ENCODE measurements at regions not wholly inside any gene's neighbourhood (a gene's known extent, or its start where the extent isn't known, plus 50 kb on each side); places are given as distances from the start of the nearest gene placed in this dataset.
A peak's percentile ranks its signal among the peaks of the same experiment; 100 is the strongest.
"Not testable (repeated sequence)": the region's sequence is repeated elsewhere in the genome, so short reads cannot be mapped to it uniquely, and the experiment has no call there.

DNA sequence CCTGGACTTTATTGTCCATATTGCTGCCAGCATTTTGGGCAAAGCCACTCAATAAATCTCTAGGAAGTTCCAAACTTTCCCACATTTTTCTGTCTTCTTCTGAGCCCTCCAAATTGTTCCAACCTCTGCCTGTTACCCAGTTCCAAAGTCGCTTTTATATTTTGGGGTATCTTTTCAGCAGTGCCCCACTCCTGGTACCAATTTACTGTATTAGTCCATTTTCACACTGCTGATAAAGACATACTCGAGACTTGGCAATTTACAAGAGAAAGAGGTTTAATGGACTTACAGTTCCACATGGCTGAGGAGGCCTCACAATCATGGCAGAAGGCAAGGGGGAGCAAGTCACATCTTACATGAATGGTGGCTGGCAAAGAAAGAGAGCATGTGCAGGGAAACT is 53.4 kb downstream of the AHSP start:
- H3K9me3 ChIP-seq (ENCODE audit: insufficient read depth, low read length) = peaks cover 47% of the 10 kb centered on the region
- H3K4me1 ChIP-seq (ENCODE audit: insufficient read depth, insufficient read length); H3K9ac ChIP-seq (ENCODE audit: insufficient read length, low read depth); H3K4me3 ChIP-seq (ENCODE audit: insufficient read length, low read depth); H3K36me3 ChIP-seq (ENCODE audit: insufficient read depth, insufficient read length, low read length); DNase-seq (ENCODE audit: low read depth, low spot score); H3K27me3 ChIP-seq (ENCODE audit: insufficient read depth, insufficient read length): not testable (repeated sequence)

- TF ChIP-seq ZNF274 (IDR thresholded peaks at IDR 0.05; ENCODE audit: low read depth, low read length) = peak; percentile 83
- not testable (repeated sequence) for H3K27me3 ChIP-seq (ENCODE audit: insufficient read depth, insufficient read length); H3K4me3 ChIP-seq (ENCODE audit: insufficient read length, low read depth); H3K36me3 ChIP-seq (ENCODE audit: insufficient read depth, insufficient read length, low read length); DNase-seq (ENCODE audit: low read depth, low spot score); H3K4me1 ChIP-seq (ENCODE audit: insufficient read depth, insufficient read length); H3K9ac ChIP-seq (ENCODE audit: insufficient read length, low read depth)
- H3K9me3 ChIP-seq (ENCODE audit: insufficient read depth, low read length) = peaks cover 87% of the 10 kb centered on the region
Observed at GRCh38 chr16:31601737-31602384, 74.2 kb downstream of the AHSP start.

DNA sequence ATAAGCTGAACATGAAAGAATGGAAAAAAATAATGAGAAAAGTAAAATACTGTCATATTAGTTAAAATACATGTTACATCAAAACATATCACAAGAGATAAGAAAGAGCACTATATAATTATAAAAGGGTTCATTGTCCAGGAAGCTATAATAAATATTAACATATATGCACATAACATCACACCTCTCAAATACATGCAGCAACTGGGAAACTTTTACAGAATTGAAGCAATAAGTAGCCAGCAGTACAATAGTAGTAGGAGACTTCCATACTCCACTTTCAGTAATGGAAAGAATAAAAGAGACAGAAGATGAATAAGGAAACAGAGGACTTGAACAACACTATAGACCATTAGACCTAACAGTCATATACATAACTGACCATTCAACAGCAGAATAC is 90.4 kb downstream of the AHSP start:
- Histone ChIP-seq H3K36me3 (ENCODE audit: insufficient read depth, insufficient read length, low read length) (no peaks in the 10 kb centered on the region), H3K4me1 (ENCODE audit: insufficient read depth, insufficient read length) (no peaks in the 10 kb centered on the region), H3K27me3 (ENCODE audit: insufficient read depth, insufficient read length) (no peaks in the 10 kb centered on the region), H3K4me3 (ENCODE audit: insufficient read length, low read depth) (no peak overlapping the region), H3K9ac (ENCODE audit: insufficient read length, low read depth) (no peak overlapping the region), H3K9me3 (ENCODE audit: insufficient read depth, low read length) (no peaks in the 10 kb centered on the region)
- no peak for DNase-seq (ENCODE audit: low read depth, low spot score)
- TF ChIP-seq YY1 (IDR thresholded peaks at IDR 0.05; ENCODE audit: insufficient read depth, insufficient read length) (no peak), ZNF274 (IDR thresholded peaks at IDR 0.05; ENCODE audit: low read depth, low read length) (no peak), SUZ12 (IDR thresholded peaks at IDR 0.05; ENCODE audit: extremely low read depth, insufficient read depth, insufficient read length) (no peak)

DNA sequence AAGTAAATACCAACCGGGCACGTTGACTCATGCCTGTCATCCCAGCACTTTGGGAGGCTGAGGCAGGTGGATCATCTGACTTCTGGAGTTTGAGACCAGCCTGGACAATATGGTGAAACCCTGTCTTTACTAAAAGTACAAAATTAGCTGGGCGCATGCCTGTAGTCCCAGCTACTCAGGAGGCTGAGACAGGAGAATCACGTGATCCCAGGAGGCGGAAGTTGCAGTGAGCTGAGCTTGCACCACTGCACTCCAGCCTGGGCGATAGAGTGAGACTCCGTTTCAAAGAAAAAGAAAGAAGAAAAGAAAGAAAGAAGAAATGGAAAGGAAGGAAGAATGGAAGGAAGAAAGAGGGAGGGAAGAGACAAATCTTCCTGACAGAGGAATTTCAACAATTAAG is 108.7 kb downstream of the AHSP start:
- H3K4me1 ChIP-seq (ENCODE audit: insufficient read depth, insufficient read length) = no peaks in the 10 kb centered on the region
- no peaks in the 10 kb centered on the region for H3K9me3 ChIP-seq (ENCODE audit: insufficient read depth, low read length)
- no peak overlapping the region for H3K9ac ChIP-seq (ENCODE audit: insufficient read length, low read depth)
- H3K36me3 ChIP-seq (ENCODE audit: insufficient read depth, insufficient read length, low read length) = no peaks in the 10 kb centered on the region
- TF ChIP-seq ZNF274 (IDR thresholded peaks at IDR 0.05; ENCODE audit: low read depth, low read length) = no peak
- H3K4me3 ChIP-seq (ENCODE audit: insufficient read length, low read depth) = no peak overlapping the region
- no peaks in the 10 kb centered on the region for H3K27me3 ChIP-seq (ENCODE audit: insufficient read depth, insufficient read length)
- no peak for DNase-seq (ENCODE audit: low read depth, low spot score)

DNA sequence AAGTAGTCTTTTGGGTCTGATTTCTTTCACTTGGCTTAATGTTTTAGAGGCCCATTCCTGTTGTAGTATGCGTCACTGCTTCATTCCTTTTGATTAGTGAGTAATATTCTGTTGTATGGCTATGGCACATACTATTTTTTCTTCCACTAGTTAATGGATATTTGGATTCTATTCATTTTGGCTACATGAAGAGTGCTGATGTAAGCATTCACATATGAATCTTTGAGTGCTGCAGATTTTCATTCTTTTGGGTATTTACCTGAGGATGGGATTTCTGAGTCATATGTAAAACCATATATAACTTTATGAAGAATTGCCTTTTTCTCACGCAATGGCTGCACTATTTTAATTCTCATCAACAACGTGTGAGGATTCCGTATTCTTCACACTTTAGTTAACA is 113.6 kb downstream of the AHSP start:
- H3K36me3 ChIP-seq (ENCODE audit: insufficient read depth, insufficient read length, low read length) = no peaks in the 10 kb centered on the region
- DNase-seq (ENCODE audit: low read depth, low spot score) = no peak
- H3K9ac ChIP-seq (ENCODE audit: insufficient read length, low read depth) = no peak overlapping the region
- TF ChIP-seq ZNF274 (IDR thresholded peaks at IDR 0.05; ENCODE audit: low read depth, low read length) (no peak), SUZ12 (IDR thresholded peaks at IDR 0.05; ENCODE audit: extremely low read depth, insufficient read depth, insufficient read length) (no peak), YY1 (IDR thresholded peaks at IDR 0.05; ENCODE audit: insufficient read depth, insufficient read length) (no peak)
- no peak overlapping the region for H3K4me3 ChIP-seq (ENCODE audit: insufficient read length, low read depth)
- no peaks in the 10 kb centered on the region for H3K9me3 ChIP-seq (ENCODE audit: insufficient read depth, low read length)
- no peaks in the 10 kb centered on the region for H3K4me1 ChIP-seq (ENCODE audit: insufficient read depth, insufficient read length)
- no peaks in the 10 kb centered on the region for H3K27me3 ChIP-seq (ENCODE audit: insufficient read depth, insufficient read length)

DNA sequence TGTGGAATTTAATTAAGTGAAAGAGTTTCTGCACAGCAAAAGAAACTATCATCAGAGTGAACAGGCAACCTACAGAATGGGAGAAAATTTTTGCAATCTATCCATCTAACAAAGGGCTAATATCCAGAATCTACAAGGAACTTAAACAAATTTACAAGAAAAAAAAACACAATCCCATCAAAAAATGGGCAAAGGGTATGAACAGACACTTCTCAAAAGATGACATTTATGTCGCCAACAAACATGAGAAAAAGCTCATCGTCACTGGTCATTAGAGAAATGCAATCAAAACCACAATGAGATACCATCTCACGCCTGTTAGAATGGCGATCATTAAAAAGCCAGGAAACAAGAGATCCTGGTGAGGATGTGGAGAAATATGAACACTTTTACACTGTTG is 128.0 kb downstream of the AHSP start:
- H3K27me3 ChIP-seq (ENCODE audit: insufficient read depth, insufficient read length); H3K9ac ChIP-seq (ENCODE audit: insufficient read length, low read depth); H3K36me3 ChIP-seq (ENCODE audit: insufficient read depth, insufficient read length, low read length); DNase-seq (ENCODE audit: low read depth, low spot score); H3K4me3 ChIP-seq (ENCODE audit: insufficient read length, low read depth); H3K4me1 ChIP-seq (ENCODE audit: insufficient read depth, insufficient read length): not testable (repeated sequence)
- peaks cover 16% of the 10 kb centered on the region for H3K9me3 ChIP-seq (ENCODE audit: insufficient read depth, low read length)

DNA sequence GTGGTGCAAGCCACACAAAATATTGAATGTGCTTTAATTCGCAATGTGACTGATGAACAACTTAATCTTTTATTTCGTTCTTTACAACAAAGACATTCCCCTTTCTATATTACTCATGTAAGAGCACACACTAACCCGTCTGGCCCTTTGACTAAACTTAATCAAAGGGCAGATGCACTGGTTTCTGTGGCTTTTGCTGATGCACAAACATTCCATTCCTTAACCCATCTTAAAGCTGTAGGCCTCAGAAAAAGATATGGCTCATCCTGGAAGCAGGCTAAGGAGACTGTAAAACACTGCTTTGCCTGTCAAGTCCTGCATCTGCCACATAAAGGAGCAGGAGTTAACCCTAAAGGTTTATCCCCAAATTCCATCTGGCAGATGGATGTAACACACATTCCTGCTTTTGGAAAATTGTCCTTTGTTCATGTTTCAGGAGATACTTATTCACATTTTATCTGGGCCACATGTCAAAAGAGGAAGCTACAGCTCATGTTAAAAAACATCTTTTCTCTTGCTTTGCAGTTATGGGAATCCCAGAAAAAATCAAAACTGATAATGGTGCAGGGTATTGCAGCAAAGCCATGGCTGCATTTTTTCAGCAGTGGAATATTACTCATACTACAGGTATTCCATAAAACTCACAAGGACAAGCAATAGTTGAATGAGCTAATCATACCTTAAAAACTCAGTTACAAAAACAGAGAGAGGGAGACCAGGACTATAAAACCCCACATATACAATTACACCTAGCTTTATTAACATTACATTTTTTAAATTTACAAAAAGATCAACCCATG is 137.2 kb downstream of the AHSP start:
- TF ChIP-seq ZNF274 (IDR thresholded peaks at IDR 0.05; ENCODE audit: low read depth, low read length) (no peak), YY1 (IDR thresholded peaks at IDR 0.05; ENCODE audit: insufficient read depth, insufficient read length) (no peak), SUZ12 (IDR thresholded peaks at IDR 0.05; ENCODE audit: extremely low read depth, insufficient read depth, insufficient read length) (no peak)
- Histone ChIP-seq H3K36me3 (ENCODE audit: insufficient read depth, insufficient read length, low read length) (no peaks in the 10 kb centered on the region), H3K27me3 (ENCODE audit: insufficient read depth, insufficient read length) (no peaks in the 10 kb centered on the region), H3K9ac (ENCODE audit: insufficient read length, low read depth) (no peak overlapping the region), H3K4me1 (ENCODE audit: insufficient read depth, insufficient read length) (no peaks in the 10 kb centered on the region), H3K9me3 (ENCODE audit: insufficient read depth, low read length) (peaks cover 25% of the 10 kb centered on the region; the same call in 1 of the 2 replicates), H3K4me3 (ENCODE audit: insufficient read length, low read depth) (no peak overlapping the region)
- DNase-seq (ENCODE audit: low read depth, low spot score) = no peak

- no peak for TF ChIP-seq SUZ12 (IDR thresholded peaks at IDR 0.05; ENCODE audit: extremely low read depth, insufficient read depth, insufficient read length)
- no peak for TF ChIP-seq ZNF274 (IDR thresholded peaks at IDR 0.05; ENCODE audit: low read depth, low read length)
- TF ChIP-seq YY1 (IDR thresholded peaks at IDR 0.05; ENCODE audit: insufficient read depth, insufficient read length) = no peak
- Histone ChIP-seq H3K36me3 (ENCODE audit: insufficient read depth, insufficient read length, low read length) (no peaks in the 10 kb centered on the region), H3K27me3 (ENCODE audit: insufficient read depth, insufficient read length) (no peaks in the 10 kb centered on the region), H3K4me3 (ENCODE audit: insufficient read length, low read depth) (no peak overlapping the region), H3K4me1 (ENCODE audit: insufficient read depth, insufficient read length) (no peaks in the 10 kb centered on the region), H3K9me3 (ENCODE audit: insufficient read depth, low read length) (peaks cover 4% of the 10 kb centered on the region; the same call in 1 of the 2 replicates), H3K9ac (ENCODE audit: insufficient read length, low read depth) (no peak overlapping the region)
- DNase-seq (ENCODE audit: low read depth, low spot score) = no peak
Observed at GRCh38 chr16:31674686-31675085, 147.0 kb downstream of the AHSP start.

All from NT2/D1 (cell line).